ENCODE measurements at regions not wholly inside any gene's neighbourhood (a gene's known extent, or its start where the extent isn't known, plus 50 kb on each side); places are given as distances from the start of the nearest gene placed in this dataset.

- Histone ChIP-seq H3K36me3 (ENCODE audit: control insufficient read depth in 5 of 5, insufficient read depth in 5 of 5, low read length in 5 of 5) (no peaks in the 10 kb centered on the region), H3K27me3 (ENCODE audit: control insufficient read depth in 5 of 5, insufficient read depth in 4 of 5, low read length in 5 of 5) (no peaks in the 10 kb centered on the region)
Measured at GRCh38 chr9:108270561-108270960, 585.2 kb downstream of the ACTL7B start.

DNA sequence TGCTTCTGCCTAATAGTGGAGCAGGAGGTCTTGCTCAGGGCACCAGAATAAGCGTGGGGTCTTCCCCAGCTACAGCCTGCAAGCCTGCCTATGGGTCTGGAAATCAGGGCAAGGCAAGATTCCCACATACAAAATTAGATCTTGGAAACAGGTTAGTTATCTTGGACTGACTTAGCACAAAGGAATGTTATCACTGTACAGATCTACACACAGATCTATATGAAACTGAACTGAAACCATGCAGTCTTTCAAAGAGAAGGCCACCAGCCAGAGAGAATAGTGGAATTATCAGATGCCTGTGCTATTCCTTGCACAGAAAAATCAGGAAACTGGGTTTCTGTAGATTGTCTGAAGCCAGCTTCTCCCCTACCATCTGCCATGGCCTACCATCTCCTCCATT is 585.7 kb downstream of the ACTL7B start:
- Histone ChIP-seq H3K36me3 (ENCODE audit: control insufficient read depth in 5 of 5, insufficient read depth in 5 of 5, low read length in 5 of 5) (no peaks in the 10 kb centered on the region), H3K9me3 (ENCODE audit: control insufficient read depth in 5 of 5, low read length in 5 of 5) (no peaks in the 10 kb centered on the region), H3K9ac (ENCODE audit: low read length in 5 of 5) (no peak overlapping the region), H3K4me1 (ENCODE audit: control insufficient read depth in 5 of 5, insufficient read depth in 5 of 5, low read length in 5 of 5) (peaks cover 0 to 10% (median 9%) of the 10 kb centered on the region in 5 donors), H3K27me3 (ENCODE audit: control insufficient read depth in 5 of 5, insufficient read depth in 4 of 5, low read length in 5 of 5) (no peaks in the 10 kb centered on the region), H3K27ac (ENCODE audit: low read depth, low read length) (no peak overlapping the region), H3K4me3 (ENCODE audit: low read depth in 1 of 5, low read length in 5 of 5) (no peak overlapping the region)

More at GRCh38 chr9:108270561-108270960, 585.2 kb downstream of the ACTL7B start:
- peaks cover 0 to 10% (median 9%) of the 10 kb centered on the region in 5 donors for H3K4me1 ChIP-seq (ENCODE audit: control insufficient read depth in 5 of 5, insufficient read depth in 5 of 5, low read length in 5 of 5)
- H3K9me3 ChIP-seq (ENCODE audit: control insufficient read depth in 5 of 5, low read length in 5 of 5), result no peaks in the 10 kb centered on the region
- H3K27ac ChIP-seq (ENCODE audit: low read depth, low read length), result no peak overlapping the region
- no peak overlapping the region for H3K9ac ChIP-seq (ENCODE audit: low read length in 5 of 5)
- H3K4me3 ChIP-seq (ENCODE audit: low read depth in 1 of 5, low read length in 5 of 5), result no peak overlapping the region

- no peak overlapping the region for H3K27ac ChIP-seq (ENCODE audit: low read depth, low read length)
- no peaks in the 10 kb centered on the region for H3K27me3 ChIP-seq (ENCODE audit: control insufficient read depth in 5 of 5, insufficient read depth in 4 of 5, low read length in 5 of 5)
- peaks cover 0 to 10% (median 9%) of the 10 kb centered on the region in 5 donors for H3K4me1 ChIP-seq (ENCODE audit: control insufficient read depth in 5 of 5, insufficient read depth in 5 of 5, low read length in 5 of 5)
- no peak overlapping the region for H3K9ac ChIP-seq (ENCODE audit: low read length in 5 of 5)
- no peak overlapping the region for H3K4me3 ChIP-seq (ENCODE audit: low read depth in 1 of 5, low read length in 5 of 5)
- no peaks in the 10 kb centered on the region for H3K36me3 ChIP-seq (ENCODE audit: control insufficient read depth in 5 of 5, insufficient read depth in 5 of 5, low read length in 5 of 5)
- H3K9me3 ChIP-seq (ENCODE audit: control insufficient read depth in 5 of 5, low read length in 5 of 5), result no peaks in the 10 kb centered on the region
Measured at GRCh38 chr9:108269371-108269770, 586.4 kb downstream of the ACTL7B start.

- H3K27me3 ChIP-seq (ENCODE audit: control insufficient read depth in 5 of 5, insufficient read depth in 4 of 5, low read length in 5 of 5), result no peaks in the 10 kb centered on the region
- no peak overlapping the region for H3K27ac ChIP-seq (ENCODE audit: low read depth, low read length)
- no peak overlapping the region for H3K9ac ChIP-seq (ENCODE audit: low read length in 5 of 5)
- H3K36me3 ChIP-seq (ENCODE audit: control insufficient read depth in 5 of 5, insufficient read depth in 5 of 5, low read length in 5 of 5), result no peaks in the 10 kb centered on the region
- no peaks in the 10 kb centered on the region for H3K4me1 ChIP-seq (ENCODE audit: control insufficient read depth in 5 of 5, insufficient read depth in 5 of 5, low read length in 5 of 5)
- no peak overlapping the region for H3K4me3 ChIP-seq (ENCODE audit: low read depth in 1 of 5, low read length in 5 of 5)
- no peaks in the 10 kb centered on the region for H3K9me3 ChIP-seq (ENCODE audit: control insufficient read depth in 5 of 5, low read length in 5 of 5)
Measured at GRCh38 chr9:108265065-108265464, 590.7 kb downstream of the ACTL7B start.

DNA sequence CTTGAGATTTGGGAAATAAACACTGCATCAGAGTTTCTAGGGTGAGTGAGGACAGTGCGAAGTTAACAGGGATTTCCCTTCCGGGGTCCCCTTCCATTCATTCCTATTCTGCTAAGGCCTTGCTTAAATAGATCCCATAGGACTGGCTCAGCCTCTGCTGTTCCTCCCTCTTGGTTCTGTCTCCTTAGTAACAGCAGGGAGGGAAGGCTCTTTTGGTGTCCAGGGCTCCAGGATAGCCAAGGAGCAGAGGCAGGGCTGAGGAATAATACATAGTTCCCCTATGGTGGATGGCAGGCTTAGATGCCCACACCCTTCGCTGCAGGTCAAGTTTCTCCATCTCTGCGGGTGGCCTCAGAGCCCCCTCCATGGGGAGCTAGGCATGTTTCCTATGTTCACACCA is 591.7 kb downstream of the ACTL7B start:
- H3K9me3 ChIP-seq (ENCODE audit: control insufficient read depth in 5 of 5, low read length in 5 of 5), result no peaks in the 10 kb centered on the region

DNA sequence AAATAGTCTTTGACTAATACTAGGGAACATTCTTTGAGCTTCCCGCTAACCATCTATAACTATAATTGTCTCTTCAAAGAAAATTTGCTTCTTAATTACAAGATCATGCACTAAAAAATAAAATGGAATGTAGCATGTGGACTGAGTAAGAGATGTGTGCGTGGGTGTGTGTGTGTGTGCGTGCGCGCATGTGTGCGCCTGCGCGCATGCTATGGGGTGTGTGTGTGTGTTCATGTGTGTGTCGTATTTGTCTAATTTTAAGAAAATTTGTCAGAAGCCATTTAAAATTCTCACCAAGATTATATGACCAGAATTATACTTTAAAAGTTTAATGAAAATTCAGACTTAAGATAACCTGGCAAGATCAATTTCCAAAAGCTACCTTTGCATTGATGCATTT is 593.0 kb downstream of the ACTL7B start:
- Histone ChIP-seq H3K9me3 (ENCODE audit: control insufficient read depth in 5 of 5, low read length in 5 of 5) (no peaks in the 10 kb centered on the region), H3K4me3 (ENCODE audit: low read depth in 1 of 5, low read length in 5 of 5) (no peak overlapping the region)

More for the DNA sequence above, 591.7 kb downstream of the ACTL7B start:
- H3K36me3 ChIP-seq (ENCODE audit: control insufficient read depth in 5 of 5, insufficient read depth in 5 of 5, low read length in 5 of 5), result no peaks in the 10 kb centered on the region
- no peak overlapping the region for H3K27ac ChIP-seq (ENCODE audit: low read depth, low read length)
- H3K4me1 ChIP-seq (ENCODE audit: control insufficient read depth in 5 of 5, insufficient read depth in 5 of 5, low read length in 5 of 5), result no peaks in the 10 kb centered on the region
- no peak overlapping the region for H3K9ac ChIP-seq (ENCODE audit: low read length in 5 of 5)
- no peaks in the 10 kb centered on the region for H3K27me3 ChIP-seq (ENCODE audit: control insufficient read depth in 5 of 5, insufficient read depth in 4 of 5, low read length in 5 of 5)
- no peak overlapping the region for H3K4me3 ChIP-seq (ENCODE audit: low read depth in 1 of 5, low read length in 5 of 5)

GRCh38 chr9:108259917-108260675 is 595.7 kb downstream of the ACTL7B start:
- Histone ChIP-seq H3K36me3 (ENCODE audit: control insufficient read depth in 5 of 5, insufficient read depth in 5 of 5, low read length in 5 of 5) (no peaks in the 10 kb centered on the region), H3K27ac (ENCODE audit: low read depth, low read length) (no peak overlapping the region), H3K4me3 (ENCODE audit: low read depth in 1 of 5, low read length in 5 of 5) (no peak overlapping the region), H3K27me3 (ENCODE audit: control insufficient read depth in 5 of 5, insufficient read depth in 4 of 5, low read length in 5 of 5) (no peaks in the 10 kb centered on the region), H3K4me1 (ENCODE audit: control insufficient read depth in 5 of 5, insufficient read depth in 5 of 5, low read length in 5 of 5) (no peaks in the 10 kb centered on the region), H3K9ac (ENCODE audit: low read length in 5 of 5) (no peak overlapping the region), H3K9me3 (ENCODE audit: control insufficient read depth in 5 of 5, low read length in 5 of 5) (no peaks in the 10 kb centered on the region)

More for the DNA sequence above, 593.0 kb downstream of the ACTL7B start:
- Histone ChIP-seq H3K9ac (ENCODE audit: low read length in 5 of 5) (no peak overlapping the region), H3K4me1 (ENCODE audit: control insufficient read depth in 5 of 5, insufficient read depth in 5 of 5, low read length in 5 of 5) (no peaks in the 10 kb centered on the region), H3K36me3 (ENCODE audit: control insufficient read depth in 5 of 5, insufficient read depth in 5 of 5, low read length in 5 of 5) (no peaks in the 10 kb centered on the region), H3K27me3 (ENCODE audit: control insufficient read depth in 5 of 5, insufficient read depth in 4 of 5, low read length in 5 of 5) (no peaks in the 10 kb centered on the region), H3K27ac (ENCODE audit: low read depth, low read length) (no peak overlapping the region)

DNA sequence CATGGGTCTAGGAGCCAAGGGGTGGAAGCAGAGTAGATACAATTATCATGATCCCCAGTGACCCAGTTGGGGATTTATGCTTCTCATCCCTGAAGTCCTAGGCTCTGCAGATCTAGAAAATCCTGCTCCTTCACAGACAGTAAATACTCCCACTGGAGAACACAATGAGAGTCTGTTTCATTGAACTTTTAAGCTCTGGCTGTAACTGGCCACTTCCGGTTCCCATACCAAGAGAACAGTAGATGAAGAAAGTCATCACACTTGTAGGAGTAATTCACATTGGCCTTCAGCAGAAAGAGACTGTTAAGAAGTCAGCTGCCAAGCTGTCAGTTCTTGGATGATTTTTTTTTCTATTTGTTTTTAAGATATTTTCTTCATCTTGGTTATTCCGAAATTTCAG is 597.1 kb downstream of the ACTL7B start:
- H3K36me3 ChIP-seq (ENCODE audit: control insufficient read depth in 5 of 5, insufficient read depth in 5 of 5, low read length in 5 of 5), result no peaks in the 10 kb centered on the region

DNA sequence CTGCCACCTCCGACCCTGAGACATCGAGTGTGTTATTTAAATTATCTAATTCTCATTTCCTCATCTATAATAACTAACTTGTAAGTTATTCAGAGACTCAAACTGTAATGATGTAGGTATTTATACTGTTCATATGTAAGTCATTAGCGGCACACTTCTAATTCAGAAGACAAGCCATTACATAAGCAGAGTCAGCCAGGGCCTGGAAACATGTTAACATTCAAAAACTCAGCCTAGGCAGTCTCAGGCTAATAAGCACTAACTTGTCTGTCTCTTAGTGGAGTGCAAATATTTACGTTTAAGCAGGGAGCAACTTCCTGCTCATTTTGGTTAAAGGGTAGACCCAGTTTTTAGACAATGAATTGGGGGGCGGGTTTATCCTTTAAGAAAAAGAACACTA is 598.4 kb downstream of the ACTL7B start:
- no peaks in the 10 kb centered on the region for H3K27me3 ChIP-seq (ENCODE audit: control insufficient read depth in 5 of 5, insufficient read depth in 4 of 5, low read length in 5 of 5)
- no peak overlapping the region for H3K27ac ChIP-seq (ENCODE audit: low read depth, low read length)

More for the DNA sequence above, 597.1 kb downstream of the ACTL7B start:
- H3K9me3 ChIP-seq (ENCODE audit: control insufficient read depth in 5 of 5, low read length in 5 of 5), result no peaks in the 10 kb centered on the region
- no peak overlapping the region for H3K27ac ChIP-seq (ENCODE audit: low read depth, low read length)
- H3K27me3 ChIP-seq (ENCODE audit: control insufficient read depth in 5 of 5, insufficient read depth in 4 of 5, low read length in 5 of 5), result no peaks in the 10 kb centered on the region
- H3K4me1 ChIP-seq (ENCODE audit: control insufficient read depth in 5 of 5, insufficient read depth in 5 of 5, low read length in 5 of 5), result no peaks in the 10 kb centered on the region
- H3K9ac ChIP-seq (ENCODE audit: low read length in 5 of 5), result no peak overlapping the region
- no peak overlapping the region for H3K4me3 ChIP-seq (ENCODE audit: low read depth in 1 of 5, low read length in 5 of 5)

DNA sequence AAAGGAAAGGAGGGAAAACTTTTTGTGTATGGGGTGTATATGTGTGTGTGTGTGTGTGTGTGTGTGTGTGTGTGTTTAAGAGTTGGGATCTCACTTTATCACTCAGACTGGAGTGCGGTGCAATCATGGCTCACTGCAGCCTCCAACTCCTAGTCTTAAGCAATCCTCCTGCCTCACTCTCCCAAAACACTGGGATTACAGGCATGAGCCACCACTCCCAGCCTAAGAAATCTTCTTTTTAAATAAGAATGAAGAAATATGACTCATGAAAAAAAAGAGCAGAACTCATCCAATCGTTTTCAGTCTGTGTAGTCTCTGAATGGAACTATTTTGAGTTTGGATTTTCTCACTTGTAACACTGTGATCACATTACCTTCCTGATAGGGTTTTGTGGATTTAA is 601.5 kb downstream of the ACTL7B start:
- Histone ChIP-seq H3K9ac (ENCODE audit: low read length in 5 of 5) (no peak overlapping the region), H3K4me1 (ENCODE audit: control insufficient read depth in 5 of 5, insufficient read depth in 5 of 5, low read length in 5 of 5) (no peaks in the 10 kb centered on the region), H3K36me3 (ENCODE audit: control insufficient read depth in 5 of 5, insufficient read depth in 5 of 5, low read length in 5 of 5) (no peaks in the 10 kb centered on the region), H3K9me3 (ENCODE audit: control insufficient read depth in 5 of 5, low read length in 5 of 5) (no peaks in the 10 kb centered on the region), H3K27ac (ENCODE audit: low read depth, low read length) (no peak overlapping the region), H3K4me3 (ENCODE audit: low read depth in 1 of 5, low read length in 5 of 5) (no peak overlapping the region), H3K27me3 (ENCODE audit: control insufficient read depth in 5 of 5, insufficient read depth in 4 of 5, low read length in 5 of 5) (no peaks in the 10 kb centered on the region)

More for the DNA sequence above, 598.4 kb downstream of the ACTL7B start:
- H3K4me1 ChIP-seq (ENCODE audit: control insufficient read depth in 5 of 5, insufficient read depth in 5 of 5, low read length in 5 of 5), result no peaks in the 10 kb centered on the region
- no peaks in the 10 kb centered on the region for H3K9me3 ChIP-seq (ENCODE audit: control insufficient read depth in 5 of 5, low read length in 5 of 5)
- H3K36me3 ChIP-seq (ENCODE audit: control insufficient read depth in 5 of 5, insufficient read depth in 5 of 5, low read length in 5 of 5), result no peaks in the 10 kb centered on the region
- H3K4me3 ChIP-seq (ENCODE audit: low read depth in 1 of 5, low read length in 5 of 5), result no peak overlapping the region
- H3K9ac ChIP-seq (ENCODE audit: low read length in 5 of 5), result no peak overlapping the region

Data from subcutaneous abdominal adipose tissue (tissue), 5 donors.